Smooth muscle cell (in vitro differentiated cells): ENCODE measurements at regions not wholly inside any gene's neighbourhood (a gene's known extent, or its start where the extent isn't known, plus 50 kb on each side); places are given as distances from the start of the nearest gene placed in this dataset.
A peak's percentile ranks its signal among the peaks of the same experiment; 100 is the strongest.

Experiments used
- DNase-seq: peaks from one replicate; lab custom pipeline; 2025; ENCODE audit not compliant: unreplicated experiment; lab: John Stamatoyannopoulos, UW
- H2AFZ ChIP-seq: fragments of 200-600 bp; sonication (generic); 2 replicates; pipeline ENCODE4 v1.6.0; 2016; ENCODE audit warnings: antibody characterized with exemption, low read depth, mild to moderate bottlenecking
- H3F3A ChIP-seq: fragments of 200-600 bp; sonication (generic); 2 replicates; pipeline ENCODE4 v1.6.0; 2017; ENCODE audit warnings: antibody characterized with exemption, low read depth
- H3K27ac ChIP-seq: fragments of 200-600 bp; sonication (generic); 2 replicates; pipeline ENCODE4 v1.5.1; 2016; ENCODE audit warnings: low read depth, mild to moderate bottlenecking
- H3K27me3 ChIP-seq: fragments of 200-600 bp; sonication (generic); 2 replicates; pipeline ENCODE4 v1.6.1; 2016; ENCODE audit warnings: low read depth, mild to moderate bottlenecking
- H3K36me3 ChIP-seq: fragments of 200-600 bp; sonication (generic); 2 replicates; pipeline ENCODE4 v1.5.1; 2016; ENCODE audit warnings: low read depth
- H3K4me1 ChIP-seq: fragments of 200-600 bp; sonication (generic); 2 replicates; pipeline ENCODE4 v1.5.1; 2016; ENCODE audit warnings: low read depth
- H3K4me2 ChIP-seq: fragments of 200-600 bp; sonication (generic); 2 replicates; pipeline ENCODE4 v1.6.0; 2016; ENCODE audit warnings: mild to moderate bottlenecking
- H3K4me3 ChIP-seq: fragments of 200-600 bp; sonication (generic); 2 replicates; pipeline ENCODE4 v1.5.1; 2016; ENCODE audit warnings: mild to moderate bottlenecking
- H3K79me2 ChIP-seq: fragments of 200-600 bp; sonication (generic); 2 replicates; pipeline ENCODE4 v1.6.0; 2016; ENCODE audit warnings: low read depth, mild to moderate bottlenecking
- H3K9ac ChIP-seq: fragments of 200-600 bp; sonication (generic); 2 replicates; pipeline ENCODE4 v1.6.0; 2016; ENCODE audit warnings: low read depth
- H3K9me3 ChIP-seq: fragments of 200-600 bp; sonication (generic); replicated peaks from 2 replicates; pipeline ENCODE4 v1.5.1; 2016; ENCODE audit warnings: low read depth
- H4K20me1 ChIP-seq: fragments of 200-600 bp; sonication (generic); 2 replicates; pipeline ENCODE4 v1.6.0; 2016; ENCODE audit warnings: low read depth
- WGBS: methylation state at CpG from one replicate; pipeline ENCODE4 v1.1.7; 2016; ENCODE audit warnings: low lambda C conversion rate; 5-methylcytosine and 5-hydroxymethylcytosine counted together
- TF ChIP-seq, protein P1 (sequence below): fragments of 200-600 bp; sonication (generic); IDR thresholded peaks from 2 replicates; pipeline ENCODE4 v1.5.1; 2017; ENCODE audit warnings: borderline replicate concordance, mild to moderate bottlenecking, antibody characterized with exemption; ENCODE audit not compliant: insufficient read depth, poor library complexity, severe bottlenecking

DNA sequence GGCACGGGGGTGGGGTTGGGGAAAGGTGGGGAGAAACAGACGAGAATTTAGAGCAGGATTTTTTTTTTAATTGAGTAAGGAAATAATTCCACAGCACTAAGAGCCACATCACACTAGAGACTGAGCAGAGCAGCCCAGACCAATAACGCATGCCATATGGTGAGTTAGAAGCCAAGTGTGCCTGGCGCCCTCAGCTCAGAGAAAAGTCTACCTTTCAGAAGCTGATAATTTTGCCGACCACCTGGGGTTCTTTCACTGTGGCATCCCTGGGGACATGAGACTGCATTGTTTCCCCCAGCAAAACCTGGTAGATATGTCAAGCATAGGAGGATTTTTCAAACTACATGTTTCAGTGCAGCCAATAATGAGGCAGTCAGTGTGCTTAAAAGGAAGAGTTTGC lies 516.8 kb downstream of the SMARCA1 start:
- no peaks in the 10 kb centered on the region for H4K20me1 ChIP-seq
- no peaks in the 10 kb centered on the region for H3K36me3 ChIP-seq
- H3K27ac ChIP-seq, result no peak overlapping the region
- H2AFZ ChIP-seq, result no peak overlapping the region
- H3K4me1 ChIP-seq, result no peaks in the 10 kb centered on the region
- no peaks in the 10 kb centered on the region for H3F3A ChIP-seq
- no peak for DNase-seq
- no peak overlapping the region for H3K4me2 ChIP-seq
- H3K9me3 ChIP-seq, result no peaks in the 10 kb centered on the region
- H3K4me3 ChIP-seq, result no peak overlapping the region
- TF ChIP-seq, protein P1, sequence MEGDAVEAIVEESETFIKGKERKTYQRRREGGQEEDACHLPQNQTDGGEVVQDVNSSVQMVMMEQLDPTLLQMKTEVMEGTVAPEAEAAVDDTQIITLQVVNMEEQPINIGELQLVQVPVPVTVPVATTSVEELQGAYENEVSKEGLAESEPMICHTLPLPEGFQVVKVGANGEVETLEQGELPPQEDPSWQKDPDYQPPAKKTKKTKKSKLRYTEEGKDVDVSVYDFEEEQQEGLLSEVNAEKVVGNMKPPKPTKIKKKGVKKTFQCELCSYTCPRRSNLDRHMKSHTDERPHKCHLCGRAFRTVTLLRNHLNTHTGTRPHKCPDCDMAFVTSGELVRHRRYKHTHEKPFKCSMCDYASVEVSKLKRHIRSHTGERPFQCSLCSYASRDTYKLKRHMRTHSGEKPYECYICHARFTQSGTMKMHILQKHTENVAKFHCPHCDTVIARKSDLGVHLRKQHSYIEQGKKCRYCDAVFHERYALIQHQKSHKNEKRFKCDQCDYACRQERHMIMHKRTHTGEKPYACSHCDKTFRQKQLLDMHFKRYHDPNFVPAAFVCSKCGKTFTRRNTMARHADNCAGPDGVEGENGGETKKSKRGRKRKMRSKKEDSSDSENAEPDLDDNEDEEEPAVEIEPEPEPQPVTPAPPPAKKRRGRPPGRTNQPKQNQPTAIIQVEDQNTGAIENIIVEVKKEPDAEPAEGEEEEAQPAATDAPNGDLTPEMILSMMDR, result no peak
- 76% methylated on average over 5 of the region's 5 CpGs for WGBS
- no peaks in the 10 kb centered on the region for H3K27me3 ChIP-seq
- no peak overlapping the region for H3K9ac ChIP-seq
- no peaks in the 10 kb centered on the region for H3K79me2 ChIP-seq

DNA sequence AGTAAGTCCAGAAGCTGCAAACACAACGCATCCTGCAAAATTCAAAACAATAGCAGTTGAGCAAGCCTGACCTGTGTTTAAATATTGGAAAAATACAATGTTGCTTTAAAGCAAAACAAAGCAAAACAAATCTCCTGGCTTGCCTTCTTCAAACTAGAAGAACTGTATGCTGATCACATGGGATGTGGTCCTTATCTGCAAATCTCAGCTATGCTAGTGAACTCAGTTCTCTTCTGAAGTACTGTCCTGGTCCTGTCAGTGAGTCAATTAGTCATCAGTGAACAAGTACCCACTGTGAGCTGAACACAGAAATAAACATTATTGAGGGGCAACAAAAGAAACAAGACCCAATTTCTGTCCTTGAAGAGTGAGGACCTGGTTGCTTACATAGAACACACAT lies 522.5 kb downstream of the SMARCA1 start:
- H4K20me1 ChIP-seq, result no peaks in the 10 kb centered on the region
- no peak for DNase-seq

DNA sequence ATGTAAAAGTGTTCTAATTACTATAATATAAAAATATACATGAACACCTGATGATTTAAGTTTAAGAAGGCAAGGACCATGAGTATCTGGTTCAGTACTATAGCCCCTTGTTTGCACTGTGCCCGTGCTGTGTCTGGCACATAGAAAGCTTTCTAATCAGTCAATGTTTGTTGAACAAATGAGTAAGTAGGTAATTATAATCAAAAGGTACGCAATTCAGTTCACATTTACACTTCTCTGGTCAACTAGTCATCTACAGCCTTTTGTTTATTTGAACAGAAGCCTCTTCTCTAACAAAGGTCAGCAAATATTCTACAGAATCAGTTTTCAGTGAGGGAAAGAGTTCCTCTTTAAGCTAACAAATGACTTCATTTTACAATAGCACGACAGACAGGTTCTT lies 523.3 kb downstream of the SMARCA1 start:
- no peak overlapping the region for H3K4me3 ChIP-seq
- no peaks in the 10 kb centered on the region for H3K27me3 ChIP-seq
- 60% methylated on average over 3 of the region's 3 CpGs for WGBS
- no peaks in the 10 kb centered on the region for H3K36me3 ChIP-seq
- H3K9me3 ChIP-seq, result no peaks in the 10 kb centered on the region
- no peak overlapping the region for H3K4me2 ChIP-seq
- H3K27ac ChIP-seq, result no peak overlapping the region
- H3K9ac ChIP-seq, result no peak overlapping the region
- no peaks in the 10 kb centered on the region for H3K79me2 ChIP-seq
- DNase-seq, result no peak
- no peaks in the 10 kb centered on the region for H3F3A ChIP-seq
- H4K20me1 ChIP-seq, result no peaks in the 10 kb centered on the region
- H2AFZ ChIP-seq, result no peak overlapping the region
- TF ChIP-seq, protein P1, result no peak
- H3K4me1 ChIP-seq, result no peaks in the 10 kb centered on the region

More for the DNA sequence above, 522.5 kb downstream of the SMARCA1 start:
- Histone ChIP-seq H3K79me2 (no peaks in the 10 kb centered on the region), H3K4me2 (no peak overlapping the region), H3F3A (no peaks in the 10 kb centered on the region), H3K4me3 (no peak overlapping the region), H3K36me3 (no peaks in the 10 kb centered on the region), H3K27me3 (no peaks in the 10 kb centered on the region), H3K27ac (no peak overlapping the region), H3K4me1 (no peaks in the 10 kb centered on the region), H3K9ac (no peak overlapping the region), H3K9me3 (no peaks in the 10 kb centered on the region), H2AFZ (no peak overlapping the region)
- 76% methylated on average over 1 of the region's 1 CpG for WGBS
- TF ChIP-seq, protein P1, result no peak

DNA sequence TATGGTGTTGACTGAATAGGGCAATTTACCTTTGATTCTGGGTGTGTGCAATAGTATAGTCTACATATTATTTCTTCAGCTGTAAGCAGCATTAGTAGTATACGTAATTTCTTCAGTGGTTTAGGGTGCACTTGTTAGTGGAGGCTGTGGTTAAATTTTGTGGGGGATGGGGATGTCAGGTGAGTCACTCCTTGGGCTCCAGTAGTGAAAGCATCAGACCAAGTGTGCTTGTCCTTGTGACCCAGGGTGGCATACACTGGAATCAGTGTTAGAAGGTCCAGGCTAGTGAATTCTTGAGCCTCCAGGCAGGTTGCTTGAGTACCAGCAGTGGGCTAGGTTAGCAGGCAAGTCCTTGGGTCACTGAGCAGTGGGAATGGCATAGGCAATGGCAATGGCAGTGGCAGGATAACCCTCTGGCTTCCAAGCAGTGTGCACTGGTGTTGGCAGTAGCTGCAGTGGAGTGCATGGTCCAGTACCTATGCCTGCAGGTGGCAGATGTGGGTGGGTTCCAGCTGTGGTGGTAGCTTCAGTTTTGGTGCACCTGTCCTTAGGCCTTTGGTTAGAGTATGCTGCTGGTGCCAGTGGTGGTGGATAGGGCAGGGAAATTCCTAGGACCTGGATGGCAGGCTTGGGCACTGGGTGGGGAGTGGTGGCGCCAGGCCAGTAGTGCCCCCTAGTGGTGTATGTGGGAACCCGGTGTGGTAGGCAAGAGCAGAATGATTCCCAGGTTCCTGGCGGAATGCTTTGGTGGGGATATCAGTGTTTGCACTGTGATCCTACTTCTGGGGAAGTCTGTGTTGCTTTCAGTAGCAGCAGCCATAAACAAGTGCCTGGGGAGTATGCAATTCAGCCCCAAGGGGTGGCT lies 531.0 kb downstream of the SMARCA1 start:
- Histone ChIP-seq H2AFZ (no peak overlapping the region), H4K20me1 (no peaks in the 10 kb centered on the region), H3K36me3 (no peaks in the 10 kb centered on the region), H3K4me3 (no peak overlapping the region), H3K9ac (no peak overlapping the region), H3K4me2 (no peak overlapping the region), H3K79me2 (no peaks in the 10 kb centered on the region), H3K27me3 (no peaks in the 10 kb centered on the region), H3F3A (no peaks in the 10 kb centered on the region), H3K4me1 (no peaks in the 10 kb centered on the region), H3K9me3 (peaks cover 4% of the 10 kb centered on the region), H3K27ac (no peak overlapping the region)
- no peak for DNase-seq
- TF ChIP-seq, protein P1, result peak; percentile 5
- WGBS, result 87% methylated on average over 4 of the region's 4 CpGs
